Pancreas (tissue), 10 donors: ENCODE measurements at regions not wholly inside any gene's neighbourhood (a gene's known extent, or its start where the extent isn't known, plus 50 kb on each side); places are given as distances from the start of the nearest gene placed in this dataset.

Experiments
- ATAC-seq, 4 donors: fragments of 200-7000 bp; cut with Tn5 transposase; one replicate each; pipeline versions ENCODE4 v1.8.0 to v1.9.1; 2020; ENCODE audit warnings: mild to moderate bottlenecking in 4 of 4, moderate library complexity in 4 of 4
- DNase-seq, 6 donors: peaks; one replicate each; pipeline ENCODE4 v3.0.0-alpha.2; 2020
- FAIRE-seq: peaks from 2 replicates; lab custom pipeline; 2012; peaks lifted over from hg19 to GRCh38; lab: Jason Lieb, UNC
- H3K27ac ChIP-seq, 4 donors: fragments of 200-600 bp; sonication (generic); 1 replicate in 3 of 4; 2 replicates in 1 of 4; pipeline versions ENCODE4 v1.5.0 to v1.8.0; 2020
- H3K27me3 ChIP-seq, 4 donors: fragments of 200-600 bp; one replicate each; pipeline ENCODE4 v1.8.0; 2021
- H3K36me3 ChIP-seq, 3 donors: fragments of 200-600 bp; sonication (generic) in 1 of 3; one replicate each; pipeline versions ENCODE4 v1.5.0 to v1.8.0; 2020 to 2021
- H3K4me1 ChIP-seq, 3 donors: fragments of 200-600 bp; one replicate each; pipeline ENCODE4 v1.8.0; 2021
- H3K4me3 ChIP-seq, 4 donors: fragments of 200-600 bp; sonication (generic) in 2 of 4; one replicate each; pipeline versions ENCODE4 v1.5.0 to v1.8.0; 2020 to 2021
- H3K9me3 ChIP-seq, 4 donors: fragments of 200-600 bp; one replicate each; pipeline ENCODE4 v1.8.0; 2021
- WGBS, 2 donors: extraction: QIAGEN DNeasy Blood & Tissue Kit; methylation state at CpG; one replicate each; pipeline ENCODE4 v1.1.7; 2013; 5-methylcytosine and 5-hydroxymethylcytosine counted together
- intact Hi-C, 3 donors: fragments of 100-400 bp; cut with DNase I; formaldehyde crosslinking; loops; one replicate each; pipeline versions ENCODE4 v1.11.1 to v1.14.2; 2022
- TF ChIP-seq, protein P1 (sequence below), 4 donors: fragments of 200-600 bp; sonication (generic) in 3 of 4; IDR thresholded peaks; one replicate each; pipeline versions ENCODE4 v1.5.0 to v1.8.0; 2021; ENCODE audit warnings: antibody characterized with exemption in 4 of 4
- donor health status: healthy with polysubstance abuse.
- donor health status: DM: no; HTN: no; CAD: no; lungs with moderate emphysema.
- donor health status: DM: no; HTN: no; CAD: no.
- donor health status: control.
- donor health status: control.
- donor health status: Bipolar disorder and iron deficiency.
- donor health status: DM: yes; HTN: yes; CAD: no.
- donor health status: DM: no; HTN: no; CAD: no.
- donor health status: DM: no; HTN: no; CAD: no.
- donor health status: DM: yes; HTN: yes; CAD: no.

DNA sequence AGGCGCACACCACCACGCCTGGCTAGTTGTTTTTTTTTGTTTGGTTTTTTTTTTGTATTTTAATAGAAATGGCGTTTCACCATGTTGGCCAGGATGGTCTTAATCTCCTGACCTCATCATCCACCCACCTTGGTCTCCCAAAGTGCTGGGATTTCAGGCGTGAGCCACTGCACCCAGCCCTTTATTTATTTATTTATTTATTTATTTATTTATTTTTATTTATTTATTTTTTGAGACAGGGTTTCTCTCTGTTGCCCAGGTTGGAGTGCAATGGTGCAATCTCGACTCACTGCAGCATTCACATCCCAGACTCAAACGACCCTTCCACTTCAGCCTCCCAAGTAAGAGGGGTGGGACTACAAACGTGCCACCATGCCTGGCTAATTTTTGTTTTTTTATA is 63.0 kb upstream of the ADAMTSL1 start:
- Histone ChIP-seq H3K9me3 (no peaks in the 10 kb centered on the region), H3K27ac (no peak overlapping the region), H3K27me3 (peaks cover 0 to 9% (median 0%) of the 10 kb centered on the region in 4 donors), H3K36me3 (no peaks in the 10 kb centered on the region), H3K4me1 (no peaks in the 10 kb centered on the region), H3K4me3 (no peak overlapping the region)
- DNase-seq (no peak), FAIRE-seq (no peak), ATAC-seq (no peak)
- TF ChIP-seq, protein P1, sequence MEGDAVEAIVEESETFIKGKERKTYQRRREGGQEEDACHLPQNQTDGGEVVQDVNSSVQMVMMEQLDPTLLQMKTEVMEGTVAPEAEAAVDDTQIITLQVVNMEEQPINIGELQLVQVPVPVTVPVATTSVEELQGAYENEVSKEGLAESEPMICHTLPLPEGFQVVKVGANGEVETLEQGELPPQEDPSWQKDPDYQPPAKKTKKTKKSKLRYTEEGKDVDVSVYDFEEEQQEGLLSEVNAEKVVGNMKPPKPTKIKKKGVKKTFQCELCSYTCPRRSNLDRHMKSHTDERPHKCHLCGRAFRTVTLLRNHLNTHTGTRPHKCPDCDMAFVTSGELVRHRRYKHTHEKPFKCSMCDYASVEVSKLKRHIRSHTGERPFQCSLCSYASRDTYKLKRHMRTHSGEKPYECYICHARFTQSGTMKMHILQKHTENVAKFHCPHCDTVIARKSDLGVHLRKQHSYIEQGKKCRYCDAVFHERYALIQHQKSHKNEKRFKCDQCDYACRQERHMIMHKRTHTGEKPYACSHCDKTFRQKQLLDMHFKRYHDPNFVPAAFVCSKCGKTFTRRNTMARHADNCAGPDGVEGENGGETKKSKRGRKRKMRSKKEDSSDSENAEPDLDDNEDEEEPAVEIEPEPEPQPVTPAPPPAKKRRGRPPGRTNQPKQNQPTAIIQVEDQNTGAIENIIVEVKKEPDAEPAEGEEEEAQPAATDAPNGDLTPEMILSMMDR (IDR thresholded peaks at IDR 0.05), result no peak
- intact Hi-C loops, result no loop called here
- 70 to 76% methylated on average over 7 of the region's 7 CpGs for WGBS, 2 donors

DNA sequence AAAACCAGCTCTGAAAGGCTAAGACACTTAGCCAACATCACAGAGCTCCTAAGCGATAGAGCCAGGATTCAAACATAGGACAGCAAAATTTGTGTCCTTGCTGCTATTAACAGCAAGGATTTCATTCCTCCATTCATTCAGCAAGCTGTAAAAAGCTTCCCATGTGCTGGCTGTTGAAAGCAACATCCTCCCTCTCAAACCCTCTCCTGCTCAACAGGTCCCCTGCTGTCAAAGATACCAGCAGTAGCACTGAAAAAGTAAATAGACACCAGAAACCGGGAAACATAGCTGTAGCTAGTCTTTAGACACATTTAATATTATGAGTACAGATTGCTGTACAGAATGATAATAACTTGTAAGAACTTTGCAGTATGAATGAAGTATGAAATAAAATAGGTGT is 52.6 kb upstream of the ADAMTSL1 start:
- intact Hi-C loops, result no loop called here
- no peak overlapping the region for H3K27ac ChIP-seq
- H3K4me3 ChIP-seq, result no peak overlapping the region
- no peak for ATAC-seq
- TF ChIP-seq, protein P1 (IDR thresholded peaks at IDR 0.05), result no peak
- H3K27me3 ChIP-seq, result no peaks in the 10 kb centered on the region
- no peak for FAIRE-seq
- H3K4me1 ChIP-seq, result no peaks in the 10 kb centered on the region
- DNase-seq, result no peak
- 51% methylated on average over 2 of the region's 2 CpGs for WGBS, 2 donors
- H3K9me3 ChIP-seq, result no peaks in the 10 kb centered on the region
- H3K36me3 ChIP-seq, result no peaks in the 10 kb centered on the region

DNA sequence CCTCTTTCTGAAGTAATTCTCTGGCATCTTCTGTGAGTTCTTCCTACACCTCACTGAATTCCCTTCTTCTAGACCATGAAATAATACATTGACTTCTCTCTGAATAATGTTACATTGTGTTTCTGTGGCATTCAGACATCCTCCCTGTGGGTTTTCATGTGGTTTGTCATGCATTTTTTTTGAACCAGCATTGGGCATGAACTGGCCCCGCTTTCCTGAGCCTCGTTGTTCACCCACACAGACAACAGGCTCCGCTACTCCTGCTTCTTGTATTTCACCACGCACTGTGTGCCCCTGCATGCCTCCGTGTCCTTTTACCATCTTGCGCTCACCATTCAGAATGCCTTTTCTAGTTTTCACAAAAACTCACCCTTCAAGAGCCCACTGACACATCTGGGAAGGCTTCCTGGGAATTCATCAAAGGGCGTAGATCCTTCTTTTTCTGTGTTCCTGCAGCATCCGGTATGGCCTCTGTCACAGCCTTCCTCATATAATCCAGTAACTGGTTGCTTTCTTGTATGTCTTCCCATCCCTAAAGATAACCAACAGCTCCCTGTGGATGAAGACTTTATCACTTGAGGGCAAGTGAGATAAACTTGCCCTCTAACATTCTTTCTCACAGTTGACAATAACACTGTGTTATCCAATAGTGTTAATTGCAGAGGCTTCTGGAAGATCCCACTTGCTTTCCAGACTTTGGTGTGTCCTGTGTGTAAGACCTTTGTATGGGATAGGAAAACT is 51.5 kb upstream of the ADAMTSL1 start:
- H3K4me1 ChIP-seq, result no peaks in the 10 kb centered on the region
- H3K9me3 ChIP-seq, result no peaks in the 10 kb centered on the region
- no peaks in the 10 kb centered on the region for H3K27me3 ChIP-seq
- 84 to 89% methylated on average over 8 of the region's 8 CpGs for WGBS, 2 donors
- TF ChIP-seq, protein P1 (IDR thresholded peaks at IDR 0.05), result no peak
- intact Hi-C loops, result no loop called here
- H3K27ac ChIP-seq, result no peak overlapping the region
- no peak overlapping the region for H3K4me3 ChIP-seq
- no peak for DNase-seq
- H3K36me3 ChIP-seq, result no peaks in the 10 kb centered on the region
- ATAC-seq, result no peak
- no peak for FAIRE-seq

DNA sequence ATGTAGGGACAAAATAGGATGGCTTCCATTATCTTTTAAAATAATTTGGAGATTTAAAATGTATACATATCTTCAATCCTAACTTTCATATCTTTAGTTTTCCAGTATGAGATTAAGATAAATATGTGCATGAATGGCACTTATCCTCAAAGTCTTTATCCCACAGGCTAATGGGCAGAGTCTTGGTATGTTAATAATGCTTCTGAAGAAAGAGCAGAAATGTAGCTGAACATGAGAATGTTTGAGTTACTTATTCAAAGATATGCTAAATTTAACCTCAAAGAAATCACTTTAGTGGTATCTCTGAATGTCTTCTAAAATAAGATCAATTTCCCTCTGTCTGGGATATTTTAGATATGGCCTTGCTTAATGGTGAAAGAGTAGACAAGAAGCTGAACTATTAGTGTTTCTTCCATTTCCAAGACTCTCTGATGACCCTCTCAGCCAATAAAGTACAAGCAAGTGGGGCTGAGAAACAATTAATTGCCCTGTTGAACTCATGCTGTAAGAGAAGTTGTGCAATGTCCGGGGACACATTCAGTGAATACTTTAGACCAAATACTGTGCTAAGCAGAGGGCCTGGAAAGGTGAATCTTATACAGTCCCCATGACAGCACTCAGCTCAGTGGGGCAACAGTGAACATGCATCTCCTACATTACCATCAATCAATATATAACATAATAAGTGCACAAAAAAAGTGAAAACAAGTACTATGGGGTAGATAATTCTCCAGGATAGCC is 50.0 kb upstream of the ADAMTSL1 start:
- no peak for FAIRE-seq
- H3K27me3 ChIP-seq, result no peaks in the 10 kb centered on the region
- 79 to 82% methylated on average over 1 of the region's 1 CpG for WGBS, 2 donors
- H3K4me1 ChIP-seq, result no peaks in the 10 kb centered on the region
- DNase-seq, result no peak
- no peaks in the 10 kb centered on the region for H3K36me3 ChIP-seq
- H3K4me3 ChIP-seq, result no peak overlapping the region
- no peak for ATAC-seq
- TF ChIP-seq, protein P1 (IDR thresholded peaks at IDR 0.05), result no peak
- intact Hi-C loops, result no loop called here
- H3K27ac ChIP-seq, result no peak overlapping the region
- H3K9me3 ChIP-seq, result no peaks in the 10 kb centered on the region
